Ascending aorta (tissue), 2 donors: ENCODE measurements at regions not wholly inside any gene's neighbourhood (a gene's known extent, or its start where the extent isn't known, plus 50 kb on each side); places are given as distances from the start of the nearest gene placed in this dataset.
"Not testable (repeated sequence)": the region's sequence is repeated elsewhere in the genome, so short reads cannot be mapped to it uniquely, and the experiment has no call there.

Experiments used
- DNase-seq, 2 donors: peaks; one replicate each; pipeline ENCODE4 v3.0.0-alpha.2; 2019; ENCODE audit warnings: low spot score in 2 of 2
- H3K27ac ChIP-seq, 2 donors: fragments of 200-600 bp; sonication (generic); one replicate each; pipeline ENCODE4 v1.5.1; 2016 to 2017; ENCODE audit warnings: mild to moderate bottlenecking in 1 of 2
- H3K27me3 ChIP-seq: fragments of 200-600 bp; sonication (generic); one replicate; pipeline ENCODE4 v1.5.1; 2017
- H3K36me3 ChIP-seq, 2 donors: fragments of 200-600 bp; sonication (generic); one replicate each; pipeline ENCODE4 v1.5.1; 2016
- H3K4me1 ChIP-seq, 2 donors: fragments of 200-600 bp; sonication (generic); one replicate each; pipeline ENCODE4 v1.5.1; 2016 to 2017; ENCODE audit warnings: mild to moderate bottlenecking in 1 of 2
- H3K4me3 ChIP-seq, 2 donors: fragments of 200-600 bp; sonication (generic); one replicate each; pipeline ENCODE4 v1.5.1; 2016 to 2017; ENCODE audit warnings: mild to moderate bottlenecking in 1 of 2
- H3K9me3 ChIP-seq, 2 donors: fragments of 200-600 bp; sonication (generic); one replicate each; pipeline ENCODE4 v1.5.1; 2016
- intact Hi-C: fragments of 100-400 bp; cut with DNase I; formaldehyde crosslinking; loops from one replicate; pipeline ENCODE4 v1.15.1; 2023
- TF ChIP-seq, protein P1 (sequence below), 3 experiments: fragments of 200-600 bp in 2 of 3; fragments of 450-650 bp in 1 of 3; sonication (generic) in 2 of 3; IDR thresholded peaks; one replicate each; pipeline ENCODE4 v1.5.1; 2016 to 2019; ENCODE audit warnings: antibody characterized with exemption in 3 of 3, mild to moderate bottlenecking in 1 of 3, moderate library complexity in 1 of 3

- H3K9me3 ChIP-seq, result no peaks in the 10 kb centered on the region
- no peak overlapping the region for H3K4me3 ChIP-seq
- H3K27me3 ChIP-seq, result no peaks in the 10 kb centered on the region
- intact Hi-C loops, result loop anchor here (2.0 to 5.0 kb wide), 2 partner anchors 41 to 112 kb away; no protein-coding TSS in a partner anchor
- TF ChIP-seq, protein P1, sequence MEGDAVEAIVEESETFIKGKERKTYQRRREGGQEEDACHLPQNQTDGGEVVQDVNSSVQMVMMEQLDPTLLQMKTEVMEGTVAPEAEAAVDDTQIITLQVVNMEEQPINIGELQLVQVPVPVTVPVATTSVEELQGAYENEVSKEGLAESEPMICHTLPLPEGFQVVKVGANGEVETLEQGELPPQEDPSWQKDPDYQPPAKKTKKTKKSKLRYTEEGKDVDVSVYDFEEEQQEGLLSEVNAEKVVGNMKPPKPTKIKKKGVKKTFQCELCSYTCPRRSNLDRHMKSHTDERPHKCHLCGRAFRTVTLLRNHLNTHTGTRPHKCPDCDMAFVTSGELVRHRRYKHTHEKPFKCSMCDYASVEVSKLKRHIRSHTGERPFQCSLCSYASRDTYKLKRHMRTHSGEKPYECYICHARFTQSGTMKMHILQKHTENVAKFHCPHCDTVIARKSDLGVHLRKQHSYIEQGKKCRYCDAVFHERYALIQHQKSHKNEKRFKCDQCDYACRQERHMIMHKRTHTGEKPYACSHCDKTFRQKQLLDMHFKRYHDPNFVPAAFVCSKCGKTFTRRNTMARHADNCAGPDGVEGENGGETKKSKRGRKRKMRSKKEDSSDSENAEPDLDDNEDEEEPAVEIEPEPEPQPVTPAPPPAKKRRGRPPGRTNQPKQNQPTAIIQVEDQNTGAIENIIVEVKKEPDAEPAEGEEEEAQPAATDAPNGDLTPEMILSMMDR (IDR thresholded peaks at IDR 0.05), result no peak
- DNase-seq, result no peak
- no peak overlapping the region for H3K27ac ChIP-seq
- H3K4me1 ChIP-seq, result peaks cover 0 to 9% of the 10 kb centered on the region in 2 donors
- no peaks in the 10 kb centered on the region for H3K36me3 ChIP-seq
These were observed 100.9 kb upstream of the CCDC91 start for GRCh38 chr12:28089338-28089737.

DNA sequence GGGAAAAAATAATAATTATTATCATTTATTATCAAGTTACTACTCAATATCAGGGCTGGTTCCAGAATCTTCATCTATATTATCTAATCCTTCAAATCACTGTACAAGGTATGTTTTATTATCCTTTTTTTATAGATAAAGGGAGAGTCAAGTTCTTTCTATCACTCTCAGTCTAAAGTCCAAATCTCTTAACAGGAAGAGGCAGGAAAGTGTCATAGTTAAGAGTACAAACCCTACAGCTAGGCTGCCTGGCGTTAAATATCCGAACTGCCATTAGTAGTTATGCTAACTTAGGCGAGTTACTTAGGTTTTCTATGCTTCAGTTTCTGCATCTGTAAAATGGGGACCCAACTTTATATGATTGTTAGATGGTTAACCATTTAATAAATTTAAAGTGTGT is 99.4 kb upstream of the CCDC91 start:
- Histone ChIP-seq H3K4me3 (no peak overlapping the region), H3K9me3 (no peaks in the 10 kb centered on the region), H3K36me3 (no peaks in the 10 kb centered on the region), H3K4me1 (peaks cover 0 to 9% of the 10 kb centered on the region in 2 donors), H3K27ac (no peak overlapping the region), H3K27me3 (no peaks in the 10 kb centered on the region)
- DNase-seq, result no peak
- TF ChIP-seq, protein P1 (IDR thresholded peaks at IDR 0.05), result no peak
- intact Hi-C loops, result no loop called here

GRCh38 chr12:28092396-28092795 is 97.9 kb upstream of the CCDC91 start:
- TF ChIP-seq, protein P1 (IDR thresholded peaks at IDR 0.05), result no peak
- peaks cover 0 to 12% of the 10 kb centered on the region in 2 donors for H3K4me1 ChIP-seq
- intact Hi-C loops, result no loop called here
- H3K9me3 ChIP-seq, result no peaks in the 10 kb centered on the region
- no peak overlapping the region for H3K27ac ChIP-seq
- H3K36me3 ChIP-seq, result no peaks in the 10 kb centered on the region
- no peak for DNase-seq
- no peak overlapping the region for H3K4me3 ChIP-seq
- H3K27me3 ChIP-seq, result no peaks in the 10 kb centered on the region

- Histone ChIP-seq H3K4me3 (no peak overlapping the region), H3K27me3 (no peaks in the 10 kb centered on the region), H3K9me3 (no peaks in the 10 kb centered on the region), H3K36me3 (no peaks in the 10 kb centered on the region), H3K27ac (no peak overlapping the region), H3K4me1 (peaks cover 0 to 6% of the 10 kb centered on the region in 2 donors)
- intact Hi-C loops, result no loop called here
- no peak for DNase-seq
- TF ChIP-seq, protein P1 (IDR thresholded peaks at IDR 0.05), result no peak
These were observed 93.6 kb upstream of the CCDC91 start for GRCh38 chr12:28096649-28097048.

DNA sequence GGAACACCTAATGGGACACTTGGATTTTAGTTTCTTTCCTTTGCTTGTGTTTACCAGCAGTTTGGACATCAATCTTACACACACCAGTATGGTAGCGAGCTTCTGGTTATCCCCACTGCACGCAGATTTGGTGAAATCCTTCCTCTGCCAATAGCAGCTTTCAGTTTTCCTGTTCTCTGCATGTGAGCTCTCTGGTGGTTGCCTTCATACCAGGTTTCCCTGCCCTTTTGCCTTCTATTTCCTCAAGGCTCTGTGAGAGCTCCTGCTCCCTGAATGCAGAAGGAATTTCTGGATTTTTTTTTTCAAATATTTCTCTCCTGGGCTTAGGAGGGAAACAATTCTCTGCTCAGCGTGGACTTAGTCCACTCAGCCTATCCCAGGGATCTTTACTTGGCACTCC is 93.0 kb upstream of the CCDC91 start:
- no peak for DNase-seq
- H3K4me3 ChIP-seq, result no peak overlapping the region
- H3K36me3 ChIP-seq, result no peaks in the 10 kb centered on the region
- H3K4me1 ChIP-seq, result peaks cover 0 to 6% of the 10 kb centered on the region in 2 donors
- H3K27me3 ChIP-seq, result no peaks in the 10 kb centered on the region
- H3K27ac ChIP-seq, result no peak overlapping the region
- intact Hi-C loops, result no loop called here
- TF ChIP-seq, protein P1 (IDR thresholded peaks at IDR 0.05), result no peak
- H3K9me3 ChIP-seq, result no peaks in the 10 kb centered on the region

DNA sequence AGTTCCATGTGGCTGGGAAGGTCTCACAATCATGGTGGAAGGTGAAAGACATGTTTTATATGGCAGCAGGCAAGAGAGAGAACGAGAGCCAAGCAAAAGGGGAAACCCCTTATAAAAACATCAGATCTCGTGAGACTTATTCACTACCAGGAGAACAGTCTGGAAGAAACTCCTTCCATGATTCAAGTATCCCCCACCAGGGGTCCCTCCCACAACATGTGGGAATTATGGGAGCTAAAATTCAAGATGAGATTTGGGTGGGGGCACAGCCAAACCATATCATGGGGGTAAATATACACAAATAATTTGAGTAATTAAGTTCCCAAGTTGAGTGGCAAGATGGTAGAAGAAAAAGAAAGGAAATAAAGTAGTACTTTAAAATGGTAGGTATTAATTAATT is 91.0 kb upstream of the CCDC91 start:
- H3K36me3 ChIP-seq, H3K9me3 ChIP-seq, H3K27ac ChIP-seq, H3K4me3 ChIP-seq, H3K27me3 ChIP-seq, intact Hi-C loops, H3K4me1 ChIP-seq, DNase-seq: not testable (repeated sequence)
